Naive B cell (primary cell): ENCODE measurements at regions not wholly inside any gene's neighbourhood (a gene's known extent, or its start where the extent isn't known, plus 50 kb on each side); places are given as distances from the start of the nearest gene placed in this dataset.
"Not testable (repeated sequence)": the region's sequence is repeated elsewhere in the genome, so short reads cannot be mapped to it uniquely, and the experiment has no call there.

Source experiments
- ATAC-seq, 2 donors: fragments of 150-1000 bp; cut with Tn5 transposase; 2 replicates each; pipeline ENCODE4 v1.10.0; 2021; ENCODE audit warnings: low read depth in 2 of 2, mild to moderate bottlenecking in 2 of 2, moderate library complexity in 2 of 2
- DNase-seq: peaks from one replicate; pipeline ENCODE4 v3.0.0; 2022
- H3K27ac Mint-ChIP-seq, 6 donors: one replicate each; pipeline ENCODE4 v1.8.0; 2020 to 2022; ENCODE audit warnings: mild to moderate bottlenecking in 6 of 6, mixed read lengths in 6 of 6, moderate library complexity in 5 of 6, inconsistent platforms in 2 of 6
- H3K27me3 Mint-ChIP-seq, 3 donors: one replicate each; pipeline ENCODE4 v1.8.0; 2021 to 2022; ENCODE audit warnings: mixed read lengths in 3 of 3, mild to moderate bottlenecking in 1 of 3
- H3K36me3 Mint-ChIP-seq, 2 donors: one replicate each; pipeline ENCODE4 v1.8.0; 2020 to 2022; ENCODE audit warnings: mixed read lengths in 2 of 2, inconsistent platforms in 1 of 2, mild to moderate bottlenecking in 1 of 2
- H3K4me1 Mint-ChIP-seq, 3 donors: one replicate each; pipeline ENCODE4 v1.8.0; 2020 to 2022; ENCODE audit warnings: mixed read lengths in 3 of 3, inconsistent platforms in 1 of 3, mild to moderate bottlenecking in 1 of 3, moderate library complexity in 1 of 3
- H3K4me3 Mint-ChIP-seq, 8 donors: one replicate each; pipeline ENCODE4 v1.8.0; 2020 to 2022; ENCODE audit warnings: mild to moderate bottlenecking in 8 of 8, mixed read lengths in 8 of 8, moderate library complexity in 8 of 8, inconsistent platforms in 2 of 8
- H3K9me3 Mint-ChIP-seq, 7 donors: one replicate each; pipeline ENCODE4 v1.8.0; 2020 to 2022; ENCODE audit warnings: mixed read lengths in 7 of 7, mild to moderate bottlenecking in 5 of 7, inconsistent platforms in 2 of 7, moderate library complexity in 1 of 7

GRCh38 chr16:79887541-79888540 lies 287.3 kb upstream of the MAF start:
- Mint-ChIP-seq H3K4me3 (no peak overlapping the region), H3K36me3 (no peaks in the 10 kb centered on the region), H3K27me3 (no peaks in the 10 kb centered on the region), H3K9me3 (peaks cover 0 to 1% (median 0%) of the 10 kb centered on the region in 7 donors), H3K4me1 (no peaks in the 10 kb centered on the region), H3K27ac (no peak overlapping the region)
- DNase-seq (no peak), ATAC-seq (no peak)

DNA sequence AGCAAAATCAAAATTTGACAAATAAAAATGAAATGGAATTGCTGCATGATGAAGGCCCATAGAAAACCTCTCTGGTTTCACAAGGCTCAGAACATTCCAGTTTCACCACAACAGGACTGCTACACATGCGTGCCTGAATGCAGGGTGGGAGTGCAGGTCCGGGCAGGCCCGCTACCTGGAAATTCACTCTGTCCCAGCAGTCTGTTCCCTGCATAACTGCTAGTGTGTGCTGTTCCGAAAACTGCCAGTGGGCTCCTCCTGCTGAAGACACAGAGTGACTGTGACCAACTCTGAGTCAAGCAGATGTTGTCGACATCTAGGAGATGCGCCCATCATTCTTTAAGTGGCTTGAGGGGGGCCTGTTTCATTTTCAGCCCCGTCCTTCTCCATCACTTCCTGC lies 284.8 kb upstream of the MAF start:
- H3K4me3 Mint-ChIP-seq = no peak overlapping the region
- peaks cover 0 to 1% (median 0%) of the 10 kb centered on the region in 7 donors for H3K9me3 Mint-ChIP-seq
- H3K4me1 Mint-ChIP-seq = no peaks in the 10 kb centered on the region
- no peak for ATAC-seq
- H3K36me3 Mint-ChIP-seq = no peaks in the 10 kb centered on the region
- no peaks in the 10 kb centered on the region for H3K27me3 Mint-ChIP-seq
- DNase-seq = no peak
- H3K27ac Mint-ChIP-seq = no peak overlapping the region

GRCh38 chr16:79883494-79883893 lies 283.0 kb upstream of the MAF start:
- DNase-seq (no peak), ATAC-seq (no peak)
- peaks cover 0 to 1% (median 0%) of the 10 kb centered on the region in 7 donors for H3K9me3 Mint-ChIP-seq
- no peak overlapping the region for H3K4me3 Mint-ChIP-seq
- H3K27ac Mint-ChIP-seq = no peak overlapping the region
- H3K27me3 Mint-ChIP-seq = no peaks in the 10 kb centered on the region
- H3K36me3 Mint-ChIP-seq = no peaks in the 10 kb centered on the region
- H3K4me1 Mint-ChIP-seq = no peaks in the 10 kb centered on the region

- DNase-seq (no peak), ATAC-seq (no peak)
- Mint-ChIP-seq H3K4me1 (no peaks in the 10 kb centered on the region), H3K27me3 (peaks cover 0 to 4% (median 0%) of the 10 kb centered on the region in 3 donors), H3K4me3 (no peak overlapping the region), H3K9me3 (peaks cover 0 to 1% (median 0%) of the 10 kb centered on the region in 7 donors), H3K27ac (no peak overlapping the region), H3K36me3 (no peaks in the 10 kb centered on the region)
Measured at GRCh38 chr16:79882340-79883005, 281.9 kb upstream of the MAF start.

DNA sequence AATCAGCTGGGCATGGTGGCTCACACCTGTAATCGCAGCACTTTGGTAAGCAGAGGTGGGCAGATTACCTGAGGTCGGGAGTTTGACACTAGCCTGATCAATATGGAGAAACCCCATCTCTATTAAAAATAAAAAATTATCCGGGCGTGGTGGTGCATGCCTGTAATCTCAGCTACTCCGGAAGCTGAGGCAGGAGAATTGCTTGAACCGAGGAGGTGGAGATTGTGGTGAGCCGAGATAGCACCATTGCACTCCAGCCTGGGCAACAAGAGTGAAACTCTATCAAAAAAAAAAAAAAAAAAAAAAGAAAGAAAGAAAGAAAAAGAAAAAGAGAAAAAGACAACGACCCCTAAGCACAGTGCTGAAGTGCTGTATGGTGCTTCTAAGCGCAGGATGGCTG lies 280.6 kb upstream of the MAF start:
- H3K4me3 Mint-ChIP-seq, H3K27me3 Mint-ChIP-seq, H3K9me3 Mint-ChIP-seq, H3K27ac Mint-ChIP-seq, ATAC-seq, H3K4me1 Mint-ChIP-seq, H3K36me3 Mint-ChIP-seq, DNase-seq: not testable (repeated sequence)

GRCh38 chr16:79876332-79876730 lies 275.8 kb upstream of the MAF start:
- Mint-ChIP-seq H3K4me1 (no peaks in the 10 kb centered on the region), H3K4me3 (no peak overlapping the region), H3K9me3 (no peaks in the 10 kb centered on the region), H3K27me3 (peaks cover 0 to 4% (median 0%) of the 10 kb centered on the region in 3 donors), H3K36me3 (no peaks in the 10 kb centered on the region), H3K27ac (no peak overlapping the region)
- DNase-seq (no peak), ATAC-seq (no peak)

DNA sequence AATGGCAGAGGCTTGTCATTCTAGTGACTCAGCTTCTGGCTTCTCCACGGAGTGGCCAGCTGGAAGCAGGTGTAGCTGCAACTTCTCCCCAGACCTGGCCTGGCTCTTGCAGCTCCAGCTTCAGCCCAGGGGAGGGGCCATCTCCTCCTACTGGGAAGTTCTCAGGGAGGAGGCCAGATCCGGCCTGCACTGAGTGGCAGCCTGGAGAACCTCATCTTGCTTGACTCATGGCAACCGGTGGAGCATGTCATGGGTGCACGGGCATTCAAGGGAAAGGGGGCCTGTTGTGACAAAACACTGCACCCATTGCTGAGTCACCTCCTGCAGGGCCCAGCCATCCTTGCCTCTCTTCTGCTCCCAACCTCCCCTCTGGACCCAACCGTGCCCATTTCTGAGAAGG lies 273.9 kb upstream of the MAF start:
- Mint-ChIP-seq H3K27me3 (peaks cover 0 to 4% (median 0%) of the 10 kb centered on the region in 3 donors), H3K4me1 (no peaks in the 10 kb centered on the region), H3K4me3 (no peak overlapping the region), H3K9me3 (no peaks in the 10 kb centered on the region), H3K27ac (no peak overlapping the region), H3K36me3 (no peaks in the 10 kb centered on the region)
- ATAC-seq = no peak
- no peak for DNase-seq

- DNase-seq (no peak), ATAC-seq (no peak)
- Mint-ChIP-seq H3K27ac (no peak overlapping the region), H3K36me3 (no peaks in the 10 kb centered on the region), H3K9me3 (no peaks in the 10 kb centered on the region), H3K4me3 (no peak overlapping the region), H3K4me1 (no peaks in the 10 kb centered on the region), H3K27me3 (peaks cover 0 to 4% (median 0%) of the 10 kb centered on the region in 3 donors)
Measured at GRCh38 chr16:79873825-79874224, 273.3 kb upstream of the MAF start.

GRCh38 chr16:79871906-79872305 lies 271.4 kb upstream of the MAF start:
- Mint-ChIP-seq H3K36me3 (no peaks in the 10 kb centered on the region), H3K27me3 (no peaks in the 10 kb centered on the region), H3K4me1 (no peaks in the 10 kb centered on the region), H3K27ac (no peak overlapping the region), H3K9me3 (no peaks in the 10 kb centered on the region), H3K4me3 (no peak overlapping the region)
- DNase-seq (no peak), ATAC-seq (no peak)

DNA sequence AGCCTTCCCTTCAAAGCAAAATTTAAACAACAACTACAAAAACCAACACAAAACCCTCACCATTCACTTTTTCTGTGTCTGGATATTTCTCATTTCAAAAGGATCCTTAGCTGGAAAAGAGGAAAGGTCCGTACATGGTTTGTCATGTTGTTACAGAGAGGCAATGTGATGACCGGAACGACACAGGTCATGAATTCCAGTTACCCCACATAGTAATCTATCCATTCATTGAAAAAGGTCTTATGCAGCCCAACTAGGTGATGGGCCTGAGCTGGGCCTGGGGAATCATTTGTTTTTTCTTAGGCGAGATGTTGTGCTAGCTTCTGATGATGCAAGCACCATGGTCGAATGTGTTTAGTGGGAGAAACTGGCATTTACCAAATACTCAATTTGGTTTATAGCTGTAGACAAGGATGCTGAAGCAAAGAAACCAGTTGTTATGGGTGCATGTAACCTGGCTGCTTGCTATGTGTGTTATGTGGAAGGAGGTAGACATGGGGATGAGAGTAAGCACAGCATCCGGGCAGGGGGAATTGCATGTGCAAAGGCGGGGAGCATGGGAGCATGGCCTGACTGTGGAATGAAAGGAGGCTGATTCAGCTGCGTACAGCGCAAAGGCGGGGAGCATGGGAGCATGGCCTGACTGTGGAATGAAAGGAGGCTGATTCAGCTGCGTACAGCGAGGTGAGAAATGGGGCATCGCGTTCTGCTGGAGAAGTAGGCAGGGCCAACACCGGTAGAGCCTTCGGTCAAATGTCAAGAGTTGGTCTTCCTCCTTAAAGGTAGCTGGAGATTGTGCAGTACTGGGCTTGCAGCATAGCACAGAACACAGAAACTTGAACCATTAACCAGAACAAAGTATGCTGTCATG lies 269.7 kb upstream of the MAF start:
- no peak overlapping the region for H3K4me3 Mint-ChIP-seq
- DNase-seq = no peak
- H3K36me3 Mint-ChIP-seq = no peaks in the 10 kb centered on the region
- no peak for ATAC-seq
- no peak overlapping the region for H3K27ac Mint-ChIP-seq
- no peaks in the 10 kb centered on the region for H3K9me3 Mint-ChIP-seq
- H3K4me1 Mint-ChIP-seq = no peaks in the 10 kb centered on the region
- H3K27me3 Mint-ChIP-seq = no peaks in the 10 kb centered on the region

GRCh38 chr16:79869304-79870015 lies 268.9 kb upstream of the MAF start:
- no peaks in the 10 kb centered on the region for H3K4me1 Mint-ChIP-seq
- H3K27me3 Mint-ChIP-seq = no peaks in the 10 kb centered on the region
- H3K36me3 Mint-ChIP-seq = no peaks in the 10 kb centered on the region
- no peaks in the 10 kb centered on the region for H3K9me3 Mint-ChIP-seq
- H3K4me3 Mint-ChIP-seq = no peak overlapping the region
- no peak overlapping the region for H3K27ac Mint-ChIP-seq
- DNase-seq = no peak
- ATAC-seq = no peak

DNA sequence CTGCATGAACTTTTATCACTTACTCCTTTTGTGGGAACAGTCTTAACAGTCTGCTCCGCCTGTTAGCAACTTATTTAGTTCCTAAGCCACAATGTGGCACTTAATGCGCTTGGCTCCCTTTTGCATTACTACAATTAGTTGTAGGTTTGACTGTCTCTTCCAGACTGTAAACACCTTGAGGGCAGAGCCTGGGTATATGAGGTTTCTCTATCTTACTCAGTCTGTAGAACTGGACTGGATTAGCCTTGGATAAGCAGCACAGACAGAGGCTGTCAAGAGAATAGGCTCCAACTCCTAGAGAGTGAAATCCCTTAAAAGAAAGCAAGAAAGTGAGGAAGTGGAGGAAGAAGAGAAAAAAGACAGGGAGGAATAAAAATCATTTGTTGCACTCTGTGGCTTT lies 268.3 kb upstream of the MAF start:
- Mint-ChIP-seq H3K36me3 (no peaks in the 10 kb centered on the region), H3K27me3 (no peaks in the 10 kb centered on the region), H3K9me3 (no peaks in the 10 kb centered on the region), H3K4me1 (no peaks in the 10 kb centered on the region), H3K27ac (no peak overlapping the region), H3K4me3 (no peak overlapping the region)
- no peak for DNase-seq
- no peak for ATAC-seq

DNA sequence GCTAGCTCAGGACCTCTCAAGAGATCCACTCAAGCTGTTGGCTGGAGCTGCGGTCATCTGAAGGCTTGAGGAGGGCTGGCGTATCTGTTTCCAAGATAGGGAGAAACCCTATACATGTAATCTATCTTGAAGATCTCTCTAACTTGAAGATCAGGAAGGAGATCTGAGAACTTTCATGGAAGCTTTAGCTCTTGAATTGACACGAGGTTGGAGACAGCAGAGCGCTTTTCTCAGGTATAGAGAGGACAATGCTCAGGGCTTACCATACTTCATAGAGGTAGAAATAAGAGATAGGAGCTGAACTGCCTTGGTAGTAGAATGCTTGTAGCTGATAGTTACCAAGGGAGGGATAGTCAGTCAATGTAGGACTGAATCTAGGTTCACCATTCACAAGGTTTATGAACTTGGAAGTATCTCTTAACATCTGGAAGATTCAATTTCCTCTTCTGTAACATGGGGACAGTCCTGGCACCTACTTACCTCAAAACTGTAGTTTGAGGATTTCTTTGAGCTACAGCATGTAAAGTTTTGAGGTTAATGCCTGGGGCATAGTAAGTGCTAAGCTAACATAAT lies 267.0 kb upstream of the MAF start:
- ATAC-seq (no peak), DNase-seq (no peak)
- Mint-ChIP-seq H3K36me3 (no peaks in the 10 kb centered on the region), H3K4me3 (no peak overlapping the region), H3K4me1 (no peaks in the 10 kb centered on the region), H3K27ac (no peak overlapping the region), H3K9me3 (no peaks in the 10 kb centered on the region), H3K27me3 (no peaks in the 10 kb centered on the region)
